Gastroesophageal sphincter (tissue), 3 donors: ENCODE measurements at regions not wholly inside any gene's neighbourhood (a gene's known extent, or its start where the extent isn't known, plus 50 kb on each side); places are given as distances from the start of the nearest gene placed in this dataset.

Experiments
- CTCF ChIP-seq, 4 experiments: fragments of 200-600 bp in 2 of 4; fragments of 450-650 bp in 2 of 4; sonication (generic) in 1 of 4; IDR thresholded peaks; one replicate each; pipeline ENCODE4 v1.5.1; 2017 to 2019; ENCODE audit warnings: antibody characterized with exemption in 4 of 4, mild to moderate bottlenecking in 2 of 4, moderate library complexity in 2 of 4
- POLR2A ChIP-seq, 2 donors: fragments of 450-650 bp; IDR thresholded peaks; one replicate each; pipeline ENCODE4 v1.6.1; 2017; ENCODE audit warnings: antibody characterized with exemption in 2 of 2, mild to moderate bottlenecking in 2 of 2, moderate library complexity in 1 of 2
- POLR2AphosphoS5 ChIP-seq: sonication (generic); formaldehyde crosslinking; IDR thresholded peaks from one replicate; pipeline ENCODE4 v1.6.1; 2017; ENCODE audit warnings: antibody characterized with exemption

- TF ChIP-seq CTCF (IDR thresholded peaks at IDR 0.05) (no peak), POLR2A (IDR thresholded peaks at IDR 0.05) (no peak), POLR2AphosphoS5 (no peak)
These were observed 1315.2 kb downstream of the TBC1D22A start for GRCh38 chr22:48077699-48078098.
